22Rv1 (cell line): ENCODE measurements at regions not wholly inside any gene's neighbourhood (a gene's known extent, or its start where the extent isn't known, plus 50 kb on each side); places are given as distances from the start of the nearest gene placed in this dataset.

Experiments used
- CTCF ChIP-seq: fragments of 450-650 bp; IDR thresholded peaks from 2 replicates; pipeline ENCODE4 v1.5.1; 2017; ENCODE audit warnings: mild to moderate bottlenecking
- ZFX ChIP-seq: fragments of 450-650 bp; IDR thresholded peaks from 2 replicates; pipeline ENCODE4 v1.6.1; 2017; ENCODE audit warnings: antibody characterized with exemption, borderline replicate concordance

- no peak for TF ChIP-seq CTCF
- no peak for TF ChIP-seq ZFX
Observed at GRCh38 chr4:174430576-174430975, 91.7 kb downstream of the HPGD start.
